NOMO-1 (cell line): ENCODE measurements at regions not wholly inside any gene's neighbourhood (a gene's known extent, or its start where the extent isn't known, plus 50 kb on each side); places are given as distances from the start of the nearest gene placed in this dataset.
"Not testable (repeated sequence)": the region's sequence is repeated elsewhere in the genome, so short reads cannot be mapped to it uniquely, and the experiment has no call there.

Experiments used
- DNase-seq, 2 experiments: peaks; one replicate each; lab custom pipeline; 2025; ENCODE audit not compliant: unreplicated experiment in 2 of 2; lab: John Stamatoyannopoulos, UW

GRCh38 chr6:137933696-137934095 is 66.6 kb downstream of the TNFAIP3 start:
- DNase-seq: no peak

- DNase-seq: no peak
These were observed 69.7 kb downstream of the TNFAIP3 start for GRCh38 chr6:137936798-137937197.

GRCh38 chr6:137937834-137938233 is 70.8 kb downstream of the TNFAIP3 start:
- peak in 1 of 2 experiments; percentile 23 for DNase-seq

- no peak for DNase-seq
These were observed 71.8 kb downstream of the TNFAIP3 start for GRCh38 chr6:137938770-137939379.

- no peak for DNase-seq
These were observed 74.9 kb downstream of the TNFAIP3 start for GRCh38 chr6:137941995-137942394.

GRCh38 chr6:137942736-137943135 is 75.7 kb downstream of the TNFAIP3 start:
- DNase-seq: no peak

- not testable (repeated sequence) for DNase-seq
These were observed 77.3 kb downstream of the TNFAIP3 start for GRCh38 chr6:137944381-137944780.

GRCh38 chr6:137944793-137945498 is 77.9 kb downstream of the TNFAIP3 start:
- DNase-seq: peak in 1 of 2 experiments; percentile 54

- DNase-seq: no peak
These were observed 82.8 kb downstream of the TNFAIP3 start for GRCh38 chr6:137949686-137950390.

GRCh38 chr6:137950581-137950980 is 83.5 kb downstream of the TNFAIP3 start:
- DNase-seq: no peak

- DNase-seq: peak; percentile 55 to 80
These were observed 84.1 kb downstream of the TNFAIP3 start for GRCh38 chr6:137951064-137951597.

GRCh38 chr6:137952247-137952646 is 85.2 kb downstream of the TNFAIP3 start:
- no peak for DNase-seq

GRCh38 chr6:137953761-137954160 is 86.7 kb downstream of the TNFAIP3 start:
- DNase-seq: no peak

- no peak for DNase-seq
These were observed 87.2 kb downstream of the TNFAIP3 start for GRCh38 chr6:137954253-137954652.

GRCh38 chr6:137956098-137956488 is 89.0 kb downstream of the TNFAIP3 start:
- DNase-seq: no peak

- no peak for DNase-seq
These were observed 90.4 kb downstream of the TNFAIP3 start for GRCh38 chr6:137957471-137957870.

GRCh38 chr6:137958811-137959565 is 91.9 kb downstream of the TNFAIP3 start:
- peak; percentile 77 to 95 for DNase-seq

- no peak for DNase-seq
These were observed 95.7 kb downstream of the TNFAIP3 start for GRCh38 chr6:137962725-137963124.

GRCh38 chr6:137964876-137965275 is 97.8 kb downstream of the TNFAIP3 start:
- no peak for DNase-seq

- DNase-seq: peak; percentile 68 to 84
These were observed 100.8 kb downstream of the TNFAIP3 start for GRCh38 chr6:137967689-137968454.
